ENCODE measurements at regions not wholly inside any gene's neighbourhood (a gene's known extent, or its start where the extent isn't known, plus 50 kb on each side); places are given as distances from the start of the nearest gene placed in this dataset.

- H3K9ac ChIP-seq (ENCODE audit: insufficient read length), result no peak overlapping the region
- H3K36me3 ChIP-seq (ENCODE audit: insufficient read depth, low read length), result no peaks in the 10 kb centered on the region
- no peaks in the 10 kb centered on the region for H3K9me3 ChIP-seq (ENCODE audit: low read depth, low read length)
- H3K4me3 ChIP-seq, result no peak overlapping the region
- no peak overlapping the region for H3K27ac ChIP-seq
- DNase-seq (ENCODE audit: low read depth, low spot score), result no peak
- TF ChIP-seq EZH2 (IDR thresholded peaks at IDR 0.05) (no peak), FOXP2 (optimal IDR thresholded peaks at IDR 0.05; ENCODE audit: control extremely low read depth, extremely low read length, insufficient read depth) (no peak), POLR2AphosphoS5 (IDR thresholded peaks at IDR 0.05; ENCODE audit: borderline replicate concordance, low read depth, low read length) (no peak)
These were observed 175.8 kb upstream of the DMAC1 start for GRCh38 chr9:7975336-7975735.

- TF ChIP-seq POLR2AphosphoS5 (IDR thresholded peaks at IDR 0.05; ENCODE audit: borderline replicate concordance, low read depth, low read length) (no peak), FOXP2 (optimal IDR thresholded peaks at IDR 0.05; ENCODE audit: control extremely low read depth, extremely low read length, insufficient read depth) (no peak), EZH2 (IDR thresholded peaks at IDR 0.05) (no peak)
- H3K9me3 ChIP-seq (ENCODE audit: low read depth, low read length), result no peaks in the 10 kb centered on the region
- H3K36me3 ChIP-seq (ENCODE audit: insufficient read depth, low read length), result no peaks in the 10 kb centered on the region
- H3K9ac ChIP-seq (ENCODE audit: insufficient read length), result no peak overlapping the region
- no peak for DNase-seq (ENCODE audit: low read depth, low spot score)
- H3K4me3 ChIP-seq, result no peak overlapping the region
- no peak overlapping the region for H3K27ac ChIP-seq
These were observed 174.9 kb upstream of the DMAC1 start for GRCh38 chr9:7974335-7974960.

DNA sequence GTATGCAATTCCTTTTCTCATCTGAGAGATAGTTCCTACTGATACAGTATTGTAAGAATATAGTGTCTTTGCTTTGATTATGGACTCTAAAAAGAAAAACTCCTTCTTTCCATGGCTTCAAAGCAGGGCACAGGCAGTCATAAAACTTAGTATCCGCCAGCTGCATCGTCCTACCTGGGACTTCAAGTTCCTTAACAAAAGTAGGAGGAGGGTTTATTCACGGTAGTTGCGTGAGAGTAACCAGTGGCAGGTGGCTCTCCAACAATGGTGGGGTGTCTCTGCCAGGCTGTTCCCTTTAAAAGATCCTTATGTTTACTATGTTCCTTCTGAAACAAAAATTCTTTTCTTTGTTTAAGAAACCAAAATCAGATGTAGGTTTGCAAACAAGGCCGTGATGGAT is 173.5 kb upstream of the DMAC1 start:
- Histone ChIP-seq H3K9me3 (ENCODE audit: low read depth, low read length) (no peaks in the 10 kb centered on the region), H3K36me3 (ENCODE audit: insufficient read depth, low read length) (no peaks in the 10 kb centered on the region), H3K4me3 (no peak overlapping the region), H3K9ac (ENCODE audit: insufficient read length) (no peak overlapping the region), H3K27ac (no peak overlapping the region)
- no peak for TF ChIP-seq FOXP2 (optimal IDR thresholded peaks at IDR 0.05; ENCODE audit: control extremely low read depth, extremely low read length, insufficient read depth)
- TF ChIP-seq POLR2AphosphoS5 (IDR thresholded peaks at IDR 0.05; ENCODE audit: borderline replicate concordance, low read depth, low read length), result no peak
- no peak for TF ChIP-seq EZH2 (IDR thresholded peaks at IDR 0.05)
- DNase-seq (ENCODE audit: low read depth, low spot score), result no peak

- no peak for DNase-seq (ENCODE audit: low read depth, low spot score)
- Histone ChIP-seq H3K27ac (no peak overlapping the region), H3K9me3 (ENCODE audit: low read depth, low read length) (no peaks in the 10 kb centered on the region)
These were observed 171.2 kb upstream of the DMAC1 start for GRCh38 chr9:7970681-7971330.

DNA sequence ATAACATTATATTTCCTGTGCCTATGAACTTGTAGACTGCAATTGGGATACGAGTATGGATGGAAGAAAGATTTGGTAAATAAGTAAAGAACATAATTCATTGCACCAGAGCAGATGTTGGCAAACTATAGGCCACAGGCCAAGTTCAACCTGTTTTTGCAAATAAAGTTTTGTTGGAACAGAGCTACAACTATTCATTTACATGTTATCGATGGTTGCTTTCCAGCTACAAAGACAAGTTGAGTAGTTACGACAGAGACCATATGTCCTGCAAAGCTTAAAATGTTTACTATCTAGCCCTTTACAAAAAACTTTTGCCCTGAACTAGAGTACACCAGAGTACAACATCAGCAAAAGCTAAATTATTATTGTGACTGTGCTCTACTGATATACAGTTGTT is 169.1 kb upstream of the DMAC1 start:
- TF ChIP-seq FOXP2 (optimal IDR thresholded peaks at IDR 0.05; ENCODE audit: control extremely low read depth, extremely low read length, insufficient read depth) (no peak), EZH2 (IDR thresholded peaks at IDR 0.05) (no peak), POLR2AphosphoS5 (IDR thresholded peaks at IDR 0.05; ENCODE audit: borderline replicate concordance, low read depth, low read length) (no peak)
- H3K36me3 ChIP-seq (ENCODE audit: insufficient read depth, low read length), result no peaks in the 10 kb centered on the region

More at GRCh38 chr9:7970681-7971330, 171.2 kb upstream of the DMAC1 start:
- Histone ChIP-seq H3K9ac (ENCODE audit: insufficient read length) (no peak overlapping the region), H3K36me3 (ENCODE audit: insufficient read depth, low read length) (no peaks in the 10 kb centered on the region), H3K4me3 (no peak overlapping the region)
- TF ChIP-seq EZH2 (IDR thresholded peaks at IDR 0.05), result no peak
- no peak for TF ChIP-seq FOXP2 (optimal IDR thresholded peaks at IDR 0.05; ENCODE audit: control extremely low read depth, extremely low read length, insufficient read depth)
- TF ChIP-seq POLR2AphosphoS5 (IDR thresholded peaks at IDR 0.05; ENCODE audit: borderline replicate concordance, low read depth, low read length), result no peak

DNA sequence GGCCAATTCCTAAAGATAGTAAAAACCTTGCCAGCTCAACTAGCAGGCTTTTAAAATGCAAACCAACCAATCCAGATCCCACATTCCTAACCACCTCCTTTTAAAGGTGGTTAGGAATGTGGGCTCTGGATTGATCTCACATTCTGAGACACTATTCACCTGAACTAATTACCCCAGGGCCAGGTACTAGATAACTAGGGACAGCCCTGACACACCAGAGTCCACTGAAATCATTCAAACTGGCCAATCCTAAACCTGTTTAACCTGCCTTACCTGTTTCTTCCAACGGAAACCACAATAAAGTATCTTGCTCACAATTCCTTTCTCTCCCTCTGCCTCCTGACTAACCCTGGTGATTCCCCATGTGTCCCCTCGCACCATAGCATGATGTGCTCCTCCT is 168.3 kb upstream of the DMAC1 start:
- no peaks in the 10 kb centered on the region for H3K36me3 ChIP-seq (ENCODE audit: insufficient read depth, low read length)
- H3K27ac ChIP-seq, result no peak overlapping the region
- no peak overlapping the region for H3K9ac ChIP-seq (ENCODE audit: insufficient read length)
- no peak overlapping the region for H3K4me3 ChIP-seq
- no peaks in the 10 kb centered on the region for H3K9me3 ChIP-seq (ENCODE audit: low read depth, low read length)
- TF ChIP-seq EZH2 (IDR thresholded peaks at IDR 0.05) (no peak), POLR2AphosphoS5 (IDR thresholded peaks at IDR 0.05; ENCODE audit: borderline replicate concordance, low read depth, low read length) (no peak), FOXP2 (optimal IDR thresholded peaks at IDR 0.05; ENCODE audit: control extremely low read depth, extremely low read length, insufficient read depth) (no peak)
- no peak for DNase-seq (ENCODE audit: low read depth, low spot score)

More for the DNA sequence above, 169.1 kb upstream of the DMAC1 start:
- Histone ChIP-seq H3K27ac (no peak overlapping the region), H3K4me3 (no peak overlapping the region), H3K9me3 (ENCODE audit: low read depth, low read length) (no peaks in the 10 kb centered on the region), H3K9ac (ENCODE audit: insufficient read length) (no peak overlapping the region)
- DNase-seq (ENCODE audit: low read depth, low spot score), result no peak

GRCh38 chr9:7967093-7967827 is 167.7 kb upstream of the DMAC1 start:
- no peak for DNase-seq (ENCODE audit: low read depth, low spot score)
- TF ChIP-seq EZH2 (IDR thresholded peaks at IDR 0.05) (no peak), FOXP2 (optimal IDR thresholded peaks at IDR 0.05; ENCODE audit: control extremely low read depth, extremely low read length, insufficient read depth) (no peak), POLR2AphosphoS5 (IDR thresholded peaks at IDR 0.05; ENCODE audit: borderline replicate concordance, low read depth, low read length) (no peak)
- H3K9ac ChIP-seq (ENCODE audit: insufficient read length), result no peak overlapping the region
- H3K27ac ChIP-seq, result no peak overlapping the region
- no peak overlapping the region for H3K4me3 ChIP-seq
- H3K36me3 ChIP-seq (ENCODE audit: insufficient read depth, low read length), result no peaks in the 10 kb centered on the region
- H3K9me3 ChIP-seq (ENCODE audit: low read depth, low read length), result no peaks in the 10 kb centered on the region

GRCh38 chr9:7965063-7965462 is 165.5 kb upstream of the DMAC1 start:
- H3K9me3 ChIP-seq (ENCODE audit: low read depth, low read length), result no peaks in the 10 kb centered on the region
- H3K27ac ChIP-seq, result no peak overlapping the region
- no peak for TF ChIP-seq POLR2AphosphoS5 (IDR thresholded peaks at IDR 0.05; ENCODE audit: borderline replicate concordance, low read depth, low read length)
- no peak for TF ChIP-seq EZH2 (IDR thresholded peaks at IDR 0.05)
- TF ChIP-seq FOXP2 (optimal IDR thresholded peaks at IDR 0.05; ENCODE audit: control extremely low read depth, extremely low read length, insufficient read depth), result no peak
- H3K4me3 ChIP-seq, result no peak overlapping the region
- H3K9ac ChIP-seq (ENCODE audit: insufficient read length), result no peak overlapping the region
- no peaks in the 10 kb centered on the region for H3K36me3 ChIP-seq (ENCODE audit: insufficient read depth, low read length)
- no peak for DNase-seq (ENCODE audit: low read depth, low spot score)
